ENCODE measurements at regions not wholly inside any gene's neighbourhood (a gene's known extent, or its start where the extent isn't known, plus 50 kb on each side); places are given as distances from the start of the nearest gene placed in this dataset.

DNA sequence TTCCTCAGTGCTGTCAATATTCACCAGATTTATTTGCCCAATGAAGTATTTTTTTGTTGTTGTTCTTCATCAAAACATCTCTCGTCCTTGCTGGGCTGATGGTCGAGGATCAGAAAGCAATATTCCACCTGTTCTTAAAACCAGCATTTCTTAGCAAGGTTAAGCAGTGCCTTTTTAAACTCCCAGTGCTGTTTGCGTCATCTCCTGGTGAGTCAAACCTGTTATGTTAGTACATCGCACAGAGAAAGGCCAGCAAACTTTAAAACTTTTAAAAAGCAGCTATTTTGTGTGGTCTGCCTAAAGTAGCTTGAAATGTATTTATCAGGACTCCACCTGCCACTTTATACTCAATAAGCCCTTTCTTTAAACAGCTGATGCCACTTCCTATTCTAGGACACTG is 802.0 kb downstream of the KCNA4 start:
- TF ChIP-seq, protein P1, sequence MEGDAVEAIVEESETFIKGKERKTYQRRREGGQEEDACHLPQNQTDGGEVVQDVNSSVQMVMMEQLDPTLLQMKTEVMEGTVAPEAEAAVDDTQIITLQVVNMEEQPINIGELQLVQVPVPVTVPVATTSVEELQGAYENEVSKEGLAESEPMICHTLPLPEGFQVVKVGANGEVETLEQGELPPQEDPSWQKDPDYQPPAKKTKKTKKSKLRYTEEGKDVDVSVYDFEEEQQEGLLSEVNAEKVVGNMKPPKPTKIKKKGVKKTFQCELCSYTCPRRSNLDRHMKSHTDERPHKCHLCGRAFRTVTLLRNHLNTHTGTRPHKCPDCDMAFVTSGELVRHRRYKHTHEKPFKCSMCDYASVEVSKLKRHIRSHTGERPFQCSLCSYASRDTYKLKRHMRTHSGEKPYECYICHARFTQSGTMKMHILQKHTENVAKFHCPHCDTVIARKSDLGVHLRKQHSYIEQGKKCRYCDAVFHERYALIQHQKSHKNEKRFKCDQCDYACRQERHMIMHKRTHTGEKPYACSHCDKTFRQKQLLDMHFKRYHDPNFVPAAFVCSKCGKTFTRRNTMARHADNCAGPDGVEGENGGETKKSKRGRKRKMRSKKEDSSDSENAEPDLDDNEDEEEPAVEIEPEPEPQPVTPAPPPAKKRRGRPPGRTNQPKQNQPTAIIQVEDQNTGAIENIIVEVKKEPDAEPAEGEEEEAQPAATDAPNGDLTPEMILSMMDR (conservative IDR thresholded peaks at IDR 0.05; ENCODE audit: low read depth, low read length) = no peak
- no peak for TF ChIP-seq EZH2 (IDR thresholded peaks at IDR 0.05; ENCODE audit: low read length, unreplicated experiment)
